Spleen (tissue), 7 donors: ENCODE measurements at regions not wholly inside any gene's neighbourhood (a gene's known extent, or its start where the extent isn't known, plus 50 kb on each side); places are given as distances from the start of the nearest gene placed in this dataset.
"Not testable (repeated sequence)": the region's sequence is repeated elsewhere in the genome, so short reads cannot be mapped to it uniquely, and the experiment has no call there.

ENCODE experiments used
- CTCF ChIP-seq, 11 experiments: fragments of 200-600 bp in 7 of 11; fragments of 450-650 bp in 4 of 11; sonication (generic) in 4 of 11; IDR thresholded peaks in 8 of 11; conservative IDR thresholded peaks in 3 of 11; 1 replicate in 7 of 11; 2 replicates in 4 of 11; pipeline versions ENCODE4 v1.4.0 to v1.8.0; 2016 to 2021; ENCODE audit warnings: antibody characterized with exemption in 11 of 11, inconsistent platforms in 4 of 11, mild to moderate bottlenecking in 1 of 11
- POLR2A ChIP-seq, 3 donors: fragments of 450-650 bp; IDR thresholded peaks; one replicate each; pipeline ENCODE4 v1.5.1; 2017; ENCODE audit warnings: antibody characterized with exemption in 3 of 3, mild to moderate bottlenecking in 1 of 3
- POLR2AphosphoS5 ChIP-seq, 3 donors: sonication (generic); formaldehyde crosslinking; IDR thresholded peaks; one replicate each; pipeline ENCODE4 v1.5.1; 2017; ENCODE audit warnings: antibody characterized with exemption in 3 of 3
- donor health status: DM: no; HTN: no; CAD: no; lungs with moderate emphysema.
- donor health status: DM: no; HTN: no; CAD: no.
- donor health status: DM: no; HTN: no; CAD: no.

DNA sequence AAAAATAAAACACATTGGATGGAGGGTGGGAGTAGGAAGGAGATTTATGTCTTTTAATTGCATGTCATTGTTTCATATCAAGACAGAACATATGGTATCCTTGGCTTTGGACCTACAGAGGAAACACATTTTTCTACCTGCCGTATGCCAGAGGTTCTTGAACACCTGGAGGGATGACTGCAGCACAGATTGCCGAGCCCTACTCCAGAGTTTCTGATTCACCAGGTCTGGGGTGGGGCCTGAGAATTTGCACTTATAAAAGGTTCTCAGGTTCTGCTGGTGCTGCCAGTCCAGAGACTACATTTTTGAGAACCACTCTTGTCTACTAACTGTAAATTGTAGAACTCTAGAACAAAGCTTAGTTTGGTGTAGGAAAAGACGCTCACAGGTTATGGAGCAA is 61.3 kb upstream of the CSPG4 start:
- not testable (repeated sequence) for TF ChIP-seq CTCF (IDR thresholded peaks at IDR 0.05 in 8 of 11, conservative IDR thresholded peaks at IDR 0.05 in 3 of 11); POLR2AphosphoS5 (IDR thresholded peaks at IDR 0.05); POLR2A (IDR thresholded peaks at IDR 0.05)
